CD14-positive monocyte (primary cell): ENCODE measurements at regions not wholly inside any gene's neighbourhood (a gene's known extent, or its start where the extent isn't known, plus 50 kb on each side); places are given as distances from the start of the nearest gene placed in this dataset.

ENCODE experiments used
- DNase-seq, 3 donors: peaks; one replicate each; pipeline ENCODE4 v3.0.0-alpha.2; 2011 to 2022
- H2AFZ ChIP-seq: 2 replicates; pipeline ENCODE4 v1.6.0; 2012; ENCODE audit warnings: mild to moderate bottlenecking, low read depth, low read length, inconsistent platforms; ENCODE audit not compliant: insufficient read depth, poor library complexity, severe bottlenecking
- H3K27ac ChIP-seq, 2 donors: 1 replicate in 1 of 2; 2 replicates in 1 of 2; pipeline ENCODE4 v1.5.1; 2012 to 2013; ENCODE audit warnings: low read length in 2 of 2, control low read depth in 1 of 2, inconsistent platforms in 1 of 2, low read depth in 1 of 2, mild to moderate bottlenecking in 1 of 2
- H3K27me3 ChIP-seq, 2 donors: one replicate each; pipeline versions ENCODE4 v1.6.0 to v1.6.1; 2011 to 2013; ENCODE audit warnings: low read length in 2 of 2; ENCODE audit not compliant: control insufficient read depth in 2 of 2, insufficient read depth in 2 of 2
- H3K36me3 ChIP-seq, 2 donors: replicated peaks in 1 of 2; 1 replicate in 1 of 2; 2 replicates in 1 of 2; pipeline versions ENCODE4 v1.5.1 to v1.6.1; 2012 to 2013; ENCODE audit warnings: low read length in 2 of 2, control low read depth in 1 of 2, inconsistent platforms in 1 of 2, mild to moderate bottlenecking in 1 of 2; ENCODE audit not compliant: insufficient read depth in 2 of 2, control insufficient read depth in 1 of 2
- H3K4me1 ChIP-seq, 2 donors: 1 replicate in 1 of 2; 2 replicates in 1 of 2; pipeline versions ENCODE4 v1.5.1 to v1.6.1; 2012 to 2013; ENCODE audit warnings: low read length in 2 of 2, control low read depth in 1 of 2, inconsistent platforms in 1 of 2, mild to moderate bottlenecking in 1 of 2, moderate library complexity in 1 of 2; ENCODE audit not compliant: insufficient read depth in 2 of 2, control insufficient read depth in 1 of 2
- H3K4me2 ChIP-seq: replicated peaks from 2 replicates; pipeline ENCODE3; 2012; ENCODE audit warnings: low read length, moderate library complexity, mild to moderate bottlenecking; ENCODE audit not compliant: poor library complexity, severe bottlenecking; ENCODE audit errors: extremely low read depth
- H3K4me3 ChIP-seq, 3 experiments: fragments of 200-600 bp in 1 of 3; sonication (generic) in 1 of 3; replicated peaks in 1 of 3; 1 replicate in 2 of 3; 2 replicates in 1 of 3; pipeline ENCODE4 v1.5.1; 2011 to 2013; ENCODE audit warnings: low read length in 3 of 3, mild to moderate bottlenecking in 3 of 3, control low read depth in 2 of 3, low read depth in 2 of 3, inconsistent platforms in 1 of 3, moderate library complexity in 1 of 3
- H3K79me2 ChIP-seq: 2 replicates; pipeline ENCODE4 v1.6.0; 2012; ENCODE audit warnings: mild to moderate bottlenecking, control low read depth, inconsistent platforms, low read length, moderate library complexity; ENCODE audit not compliant: insufficient read depth
- H3K9ac ChIP-seq: 2 replicates; pipeline ENCODE4 v1.6.0; 2017; ENCODE audit warnings: low read length, mild to moderate bottlenecking; ENCODE audit not compliant: insufficient read depth, poor library complexity, severe bottlenecking
- H3K9me3 ChIP-seq, 2 donors: replicated peaks in 1 of 2; 1 replicate in 1 of 2; 2 replicates in 1 of 2; pipeline versions ENCODE4 v1.5.1 to v1.6.1; 2012 to 2013; ENCODE audit warnings: low read length in 2 of 2, control low read depth in 1 of 2; ENCODE audit not compliant: control insufficient read depth in 1 of 2, insufficient read depth in 1 of 2
- H4K20me1 ChIP-seq: 2 replicates; pipeline ENCODE4 v1.6.0; 2012; ENCODE audit warnings: mild to moderate bottlenecking, low read length, control low read depth, moderate library complexity; ENCODE audit not compliant: insufficient read depth
- H3K27ac Mint-ChIP-seq, 7 donors: one replicate each; pipeline ENCODE4 v1.8.0; 2020; ENCODE audit warnings: mild to moderate bottlenecking in 7 of 7, mixed read lengths in 7 of 7, moderate library complexity in 6 of 7, inconsistent platforms in 2 of 7
- H3K27me3 Mint-ChIP-seq, 3 donors: one replicate each; pipeline ENCODE4 v1.8.0; 2021 to 2022; ENCODE audit warnings: low read depth in 3 of 3, mild to moderate bottlenecking in 3 of 3, mixed read lengths in 3 of 3, moderate library complexity in 3 of 3, inconsistent platforms in 1 of 3
- H3K36me3 Mint-ChIP-seq, 2 donors: one replicate each; pipeline ENCODE4 v1.8.0; 2020; ENCODE audit warnings: mixed read lengths in 2 of 2, inconsistent platforms in 1 of 2, mild to moderate bottlenecking in 1 of 2
- H3K4me1 Mint-ChIP-seq: one replicate; pipeline ENCODE4 v1.8.0; 2020; ENCODE audit warnings: mild to moderate bottlenecking, mixed read lengths
- H3K4me3 Mint-ChIP-seq, 2 donors: one replicate each; pipeline ENCODE4 v1.8.0; 2020; ENCODE audit warnings: mild to moderate bottlenecking in 2 of 2, mixed read lengths in 2 of 2, moderate library complexity in 1 of 2
- H3K9me3 Mint-ChIP-seq, 7 donors: one replicate each; pipeline ENCODE4 v1.8.0; 2020 to 2022; ENCODE audit warnings: mixed read lengths in 7 of 7, mild to moderate bottlenecking in 6 of 7, moderate library complexity in 6 of 7, inconsistent platforms in 2 of 7
- WGBS: methylation state at CpG from one replicate; pipeline ENCODE4 v1.1.5; 2013; ENCODE audit warnings: missing lambda C conversion rate; ENCODE audit not compliant: insufficient coverage; 5-methylcytosine and 5-hydroxymethylcytosine counted together
- intact Hi-C, 2 donors: fragments of 100-400 bp; cut with micrococcal nuclease; formaldehyde crosslinking; loops; one replicate each; pipeline versions ENCODE4 v1.15.0 to v1.15.1; 2023
- TF ChIP-seq, protein P1 (sequence below): fragments of 200-600 bp; IDR thresholded peaks from one replicate; pipeline ENCODE4 v1.8.0; 2022; ENCODE audit warnings: antibody characterized with exemption, mild to moderate bottlenecking

DNA sequence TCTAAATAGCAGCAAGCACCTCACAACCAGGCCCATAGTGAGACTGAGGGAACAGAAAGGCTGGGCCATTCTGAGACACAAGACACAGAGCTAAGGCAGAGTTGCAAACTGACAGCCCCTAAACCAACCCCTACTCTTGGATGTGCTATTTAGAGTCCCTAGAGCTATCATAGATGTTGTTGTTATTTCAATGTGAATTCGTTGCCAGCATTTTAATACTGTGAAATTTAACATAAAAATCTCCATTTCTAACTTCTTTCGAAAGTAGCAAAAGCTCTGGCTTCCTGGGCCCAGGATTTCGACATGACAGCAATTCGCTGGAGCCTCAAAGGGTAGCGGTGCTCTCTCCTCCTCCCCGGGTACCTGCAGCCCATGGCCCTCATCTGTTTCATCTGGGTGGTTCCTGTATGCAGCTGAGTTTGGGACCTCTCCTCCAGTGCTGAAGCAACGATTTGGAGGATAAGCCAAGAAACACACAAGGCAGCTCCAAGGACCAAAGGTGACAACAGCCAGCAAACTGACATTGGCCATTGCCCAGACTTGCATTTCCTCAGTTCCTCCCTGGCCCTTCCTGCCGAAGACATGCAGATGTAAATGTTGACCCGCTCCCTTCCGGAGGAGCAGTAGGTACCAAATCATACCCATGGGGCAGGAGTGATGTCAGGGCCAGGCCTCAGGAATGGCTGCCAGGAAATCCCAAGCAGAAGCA, 254.4 kb upstream of the NCKAP5 start:
- Histone ChIP-seq H3K79me2 (no peaks in the 10 kb centered on the region), H3K4me2 (no peak overlapping the region), H3K27ac (no peak overlapping the region), H3K9me3 (no peaks in the 10 kb centered on the region), H4K20me1 (no peaks in the 10 kb centered on the region), H3K36me3 (no peaks in the 10 kb centered on the region), H3K9ac (no peak overlapping the region), H3K27me3 (no peaks in the 10 kb centered on the region), H3K4me1 (no peaks in the 10 kb centered on the region), H3K4me3 (no peak overlapping the region), H2AFZ (no peak overlapping the region)
- Mint-ChIP-seq H3K4me1 (no peaks in the 10 kb centered on the region), H3K27ac (no peak overlapping the region), H3K36me3 (no peaks in the 10 kb centered on the region), H3K9me3 (peaks cover 0 to 8% (median 2%) of the 10 kb centered on the region in 7 donors), H3K4me3 (no peak overlapping the region), H3K27me3 (peaks cover 2 to 3% (median 3%) of the 10 kb centered on the region in 3 donors)
- intact Hi-C loops = no loop called here
- TF ChIP-seq, protein P1, sequence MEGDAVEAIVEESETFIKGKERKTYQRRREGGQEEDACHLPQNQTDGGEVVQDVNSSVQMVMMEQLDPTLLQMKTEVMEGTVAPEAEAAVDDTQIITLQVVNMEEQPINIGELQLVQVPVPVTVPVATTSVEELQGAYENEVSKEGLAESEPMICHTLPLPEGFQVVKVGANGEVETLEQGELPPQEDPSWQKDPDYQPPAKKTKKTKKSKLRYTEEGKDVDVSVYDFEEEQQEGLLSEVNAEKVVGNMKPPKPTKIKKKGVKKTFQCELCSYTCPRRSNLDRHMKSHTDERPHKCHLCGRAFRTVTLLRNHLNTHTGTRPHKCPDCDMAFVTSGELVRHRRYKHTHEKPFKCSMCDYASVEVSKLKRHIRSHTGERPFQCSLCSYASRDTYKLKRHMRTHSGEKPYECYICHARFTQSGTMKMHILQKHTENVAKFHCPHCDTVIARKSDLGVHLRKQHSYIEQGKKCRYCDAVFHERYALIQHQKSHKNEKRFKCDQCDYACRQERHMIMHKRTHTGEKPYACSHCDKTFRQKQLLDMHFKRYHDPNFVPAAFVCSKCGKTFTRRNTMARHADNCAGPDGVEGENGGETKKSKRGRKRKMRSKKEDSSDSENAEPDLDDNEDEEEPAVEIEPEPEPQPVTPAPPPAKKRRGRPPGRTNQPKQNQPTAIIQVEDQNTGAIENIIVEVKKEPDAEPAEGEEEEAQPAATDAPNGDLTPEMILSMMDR = no peak
- DNase-seq = no peak
- WGBS = 92% methylated on average over 9 of the region's 10 CpGs

DNA sequence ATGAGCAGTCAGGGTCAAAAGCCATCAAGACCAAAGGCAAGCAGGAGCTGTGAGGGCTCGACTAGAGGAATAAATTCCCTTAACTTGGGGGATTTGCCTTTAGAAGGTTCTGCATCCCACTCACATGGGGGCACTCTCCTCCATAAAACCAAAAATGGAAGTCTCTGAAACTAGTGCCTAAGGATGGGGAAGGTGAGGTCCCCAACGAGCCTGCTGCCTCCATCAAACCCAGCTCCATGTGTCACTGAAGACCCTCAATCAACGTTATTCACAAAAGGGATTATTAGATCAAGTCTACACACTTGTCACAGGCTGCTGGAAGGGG, 254.9 kb upstream of the NCKAP5 start:
- Histone ChIP-seq H3K4me3 (no peak overlapping the region), H3K9me3 (no peaks in the 10 kb centered on the region), H2AFZ (no peak overlapping the region), H3K79me2 (no peaks in the 10 kb centered on the region), H3K9ac (no peak overlapping the region), H3K27ac (no peak overlapping the region), H4K20me1 (no peaks in the 10 kb centered on the region), H3K36me3 (no peaks in the 10 kb centered on the region), H3K27me3 (no peaks in the 10 kb centered on the region), H3K4me1 (no peaks in the 10 kb centered on the region), H3K4me2 (no peak overlapping the region)
- Mint-ChIP-seq H3K36me3 (no peaks in the 10 kb centered on the region), H3K4me3 (no peak overlapping the region), H3K4me1 (no peaks in the 10 kb centered on the region), H3K27ac (no peak overlapping the region), H3K27me3 (peaks cover 2 to 3% (median 3%) of the 10 kb centered on the region in 3 donors), H3K9me3 (peaks cover 0 to 8% (median 2%) of the 10 kb centered on the region in 7 donors)
- no peak for DNase-seq
- TF ChIP-seq, protein P1 = no peak
- intact Hi-C loops = no loop called here
- no CpG with 5 or more reads among the region's 3 CpGs for WGBS
